Astrocyte (in vitro differentiated cells and primary cell): ENCODE measurements at regions not wholly inside any gene's neighbourhood (a gene's known extent, or its start where the extent isn't known, plus 50 kb on each side); places are given as distances from the start of the nearest gene placed in this dataset.
A peak's percentile ranks its signal among the peaks of the same experiment; 100 is the strongest.
"Not testable (repeated sequence)": the region's sequence is repeated elsewhere in the genome, so short reads cannot be mapped to it uniquely, and the experiment has no call there.

Source experiments
- DNase-seq: peaks from one replicate; pipeline ENCODE4 v3.0.0-alpha.2; 2010; ENCODE audit warnings: low read depth
- FAIRE-seq: peaks from 2 replicates; lab custom pipeline; 2011; peaks lifted over from hg19 to GRCh38; lab: Jason Lieb, UNC
- H2AFZ ChIP-seq: 2 replicates; pipeline ENCODE4 v1.6.0; 2012; ENCODE audit warnings: low read depth, low read length, inconsistent platforms
- H3K27ac ChIP-seq: 2 replicates; pipeline ENCODE4 v1.5.1; 2011; ENCODE audit warnings: low read depth, low read length, inconsistent platforms
- H3K27me3 ChIP-seq: 2 replicates; pipeline ENCODE4 v1.6.0; 2011; ENCODE audit warnings: low read length, inconsistent platforms; ENCODE audit not compliant: insufficient read depth
- H3K36me3 ChIP-seq: 2 replicates; pipeline ENCODE4 v1.5.1; 2011; ENCODE audit warnings: low read length, inconsistent platforms; ENCODE audit not compliant: insufficient read depth
- H3K4me1 ChIP-seq: 2 replicates; pipeline ENCODE4 v1.5.1; 2011; ENCODE audit warnings: low read length, inconsistent platforms; ENCODE audit not compliant: insufficient read depth
- H3K4me2 ChIP-seq: 2 replicates; pipeline ENCODE4 v1.6.0; 2012; ENCODE audit warnings: low read length, inconsistent platforms
- H3K4me3 ChIP-seq: 2 replicates; pipeline ENCODE4 v1.5.1; 2011; ENCODE audit warnings: low read depth, mild to moderate bottlenecking, low read length, inconsistent platforms; ENCODE audit not compliant: insufficient read depth
- H3K79me2 ChIP-seq: 2 replicates; pipeline ENCODE4 v1.6.0; 2012; ENCODE audit warnings: mild to moderate bottlenecking, low read length, inconsistent platforms; ENCODE audit not compliant: insufficient read depth
- H3K9ac ChIP-seq: 2 replicates; pipeline ENCODE4 v1.6.0; 2012; ENCODE audit warnings: mild to moderate bottlenecking, low read length, inconsistent platforms
- H3K9me3 ChIP-seq: 2 replicates; pipeline ENCODE4 v1.5.1; 2012; ENCODE audit warnings: low read depth, mild to moderate bottlenecking, low read length, inconsistent platforms; ENCODE audit not compliant: insufficient read depth
- H4K20me1 ChIP-seq: 2 replicates; pipeline ENCODE4 v1.6.0; 2012; ENCODE audit warnings: low read length, inconsistent platforms; ENCODE audit not compliant: insufficient read depth
- H3K27ac Mint-ChIP-seq: one replicate; pipeline ENCODE4 v1.8.0; 2021; ENCODE audit warnings: mild to moderate bottlenecking, mixed read lengths; ENCODE audit not compliant: unreplicated experiment
- H3K27me3 Mint-ChIP-seq: one replicate; pipeline ENCODE4 v1.8.0; 2021; ENCODE audit warnings: low read depth, mixed read lengths; ENCODE audit not compliant: unreplicated experiment
- H3K36me3 Mint-ChIP-seq: one replicate; pipeline ENCODE4 v1.8.0; 2021; ENCODE audit warnings: low read depth, mixed read lengths; ENCODE audit not compliant: unreplicated experiment
- H3K4me1 Mint-ChIP-seq: one replicate; pipeline ENCODE4 v1.8.0; 2021; ENCODE audit warnings: low read depth, mixed read lengths; ENCODE audit not compliant: unreplicated experiment
- H3K4me3 Mint-ChIP-seq: one replicate; pipeline ENCODE4 v1.8.0; 2021; ENCODE audit warnings: mild to moderate bottlenecking, moderate library complexity, mixed read lengths; ENCODE audit not compliant: unreplicated experiment
- H3K9me3 Mint-ChIP-seq: one replicate; pipeline ENCODE4 v1.8.0; 2021; ENCODE audit warnings: mild to moderate bottlenecking, mixed read lengths; ENCODE audit not compliant: unreplicated experiment
- CTCF ChIP-seq: IDR thresholded peaks from 2 replicates; pipeline ENCODE4 v1.5.1; 2011; ENCODE audit warnings: low read depth, mild to moderate bottlenecking, inconsistent platforms, low read length, moderate library complexity; ENCODE audit not compliant: insufficient read depth
- EZH2 ChIP-seq: IDR thresholded peaks from 2 replicates; pipeline ENCODE4 v1.6.1; 2012; ENCODE audit warnings: mild to moderate bottlenecking, low read length, inconsistent platforms; ENCODE audit not compliant: insufficient read depth

GRCh38 chr11:13216019-13216710 lies 61.4 kb upstream of the BMAL1 start:
- FAIRE-seq (peak; percentile 100), DNase-seq (peak; percentile 98)
- H3K4me3 Mint-ChIP-seq: peak overlapping the region; percentile 76
- H3K9me3 Mint-ChIP-seq: no peaks in the 10 kb centered on the region
- no peak for TF ChIP-seq CTCF
- no peak for TF ChIP-seq EZH2
- H3K9me3 ChIP-seq: no peaks in the 10 kb centered on the region
- H3K9ac ChIP-seq: peak overlapping the region; percentile 86
- H3K27me3 Mint-ChIP-seq: no peaks in the 10 kb centered on the region
- H3K36me3 Mint-ChIP-seq: no peaks in the 10 kb centered on the region
- peaks cover 42% of the 10 kb centered on the region for H3K4me1 ChIP-seq
- H3K4me3 ChIP-seq: peak overlapping the region; percentile 11
- no peaks in the 10 kb centered on the region for H4K20me1 ChIP-seq
- peak overlapping the region; percentile 99 for H3K27ac ChIP-seq
- peaks cover 49% of the 10 kb centered on the region for H3K4me1 Mint-ChIP-seq
- peak overlapping the region; percentile 83 for H3K4me2 ChIP-seq
- H3K27me3 ChIP-seq: no peaks in the 10 kb centered on the region
- H3K79me2 ChIP-seq: no peaks in the 10 kb centered on the region
- peak overlapping the region; percentile 97 for H3K27ac Mint-ChIP-seq
- H2AFZ ChIP-seq: peak overlapping the region; percentile 54
- H3K36me3 ChIP-seq: no peaks in the 10 kb centered on the region

GRCh38 chr11:13216711-13217075 lies 60.9 kb upstream of the BMAL1 start:
- Mint-ChIP-seq H3K27me3 (no peaks in the 10 kb centered on the region), H3K27ac (peak overlapping the region; percentile 97), H3K4me3 (no peak overlapping the region), H3K36me3 (no peaks in the 10 kb centered on the region), H3K4me1 (peaks cover 49% of the 10 kb centered on the region), H3K9me3 (no peaks in the 10 kb centered on the region)
- TF ChIP-seq EZH2 (no peak), CTCF (no peak)
- FAIRE-seq (peak; percentile 58), DNase-seq (no peak)
- peak overlapping the region; percentile 83 for H3K4me2 ChIP-seq
- H3K9me3 ChIP-seq: no peaks in the 10 kb centered on the region
- H3K4me1 ChIP-seq: peaks cover 46% of the 10 kb centered on the region
- peak overlapping the region; percentile 99 for H3K27ac ChIP-seq
- no peaks in the 10 kb centered on the region for H3K36me3 ChIP-seq
- peak overlapping the region; percentile 4 for H3K4me3 ChIP-seq
- H3K9ac ChIP-seq: peak overlapping the region; percentile 86
- H3K79me2 ChIP-seq: no peaks in the 10 kb centered on the region
- H2AFZ ChIP-seq: peak overlapping the region; percentile 54
- no peaks in the 10 kb centered on the region for H3K27me3 ChIP-seq
- H4K20me1 ChIP-seq: no peaks in the 10 kb centered on the region

GRCh38 chr11:13218685-13219084 lies 58.9 kb upstream of the BMAL1 start:
- H2AFZ ChIP-seq, H4K20me1 ChIP-seq, H3K36me3 ChIP-seq, H3K4me3 ChIP-seq, H3K9me3 Mint-ChIP-seq, H3K27me3 Mint-ChIP-seq, H3K4me2 ChIP-seq, H3K4me3 Mint-ChIP-seq, H3K27me3 ChIP-seq, H3K27ac ChIP-seq, H3K79me2 ChIP-seq, DNase-seq, H3K36me3 Mint-ChIP-seq, FAIRE-seq, H3K9me3 ChIP-seq, H3K9ac ChIP-seq, H3K27ac Mint-ChIP-seq: not testable (repeated sequence)
- peaks cover 57% of the 10 kb centered on the region for H3K4me1 Mint-ChIP-seq
- H3K4me1 ChIP-seq: peaks cover 60% of the 10 kb centered on the region
